ENCODE measurements at regions not wholly inside any gene's neighbourhood (a gene's known extent, or its start where the extent isn't known, plus 50 kb on each side); places are given as distances from the start of the nearest gene placed in this dataset.

DNA sequence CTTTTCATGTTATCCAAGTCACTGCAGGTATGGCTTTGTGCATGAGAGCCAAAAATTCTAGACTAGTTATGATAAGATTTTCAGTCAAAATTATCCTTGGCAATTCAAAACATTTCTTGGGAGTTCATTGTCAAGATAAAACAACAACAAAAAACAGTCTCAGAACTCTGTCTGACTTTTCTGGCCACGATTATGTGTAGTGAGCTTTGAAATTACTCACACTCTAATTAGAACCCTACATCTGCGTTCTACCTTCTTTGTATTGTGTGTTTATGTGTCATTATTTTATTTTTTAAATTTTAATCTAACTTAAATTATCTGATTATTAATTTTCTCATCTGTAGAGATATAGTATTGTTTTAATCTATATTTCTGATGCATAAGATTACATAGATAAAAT, 459.2 kb downstream of the FRK start:
- Histone ChIP-seq H3K4me2 (ENCODE audit: insufficient read depth, low read length) (no peak overlapping the region), H3K9ac (ENCODE audit: insufficient read depth in 1 of 2, low read depth in 2 of 2, low read length in 2 of 2) (no peak overlapping the region), H3K36me3 (ENCODE audit: control insufficient read depth, insufficient read depth, low read length) (no peaks in the 10 kb centered on the region), H3K79me2 (ENCODE audit: control insufficient read depth, insufficient read depth, low read length) (no peaks in the 10 kb centered on the region), H3K27ac (ENCODE audit: extremely low read depth, low read depth, low read length) (no peak overlapping the region), H3K9me1 (ENCODE audit: control insufficient read depth, insufficient read depth, low read length) (no peaks in the 10 kb centered on the region), H3K4me3 (no peak overlapping the region), H3K9me3 (replicated peaks; ENCODE audit: control insufficient read depth, insufficient read depth, low read depth, low read length) (no peaks in the 10 kb centered on the region), H2AFZ (ENCODE audit: low read depth, low read length) (no peak overlapping the region), H3K4me1 (replicated peaks in 1 of 2; ENCODE audit: control insufficient read depth in 2 of 2, insufficient read depth in 2 of 2, low read length in 2 of 2) (no peaks in the 10 kb centered on the region), H3K27me3 (ENCODE audit: control insufficient read depth in 2 of 2, insufficient read depth in 2 of 2, low read length in 2 of 2) (no peaks in the 10 kb centered on the region), H4K20me1 (replicated peaks; ENCODE audit: control insufficient read depth, insufficient read depth, low read length) (no peaks in the 10 kb centered on the region)
- FAIRE-seq (no peak), ATAC-seq (no peak), DNase-seq (ENCODE audit: extremely low read depth in 1 of 4, low spot score in 3 of 4) (no peak)
- ChIA-PET CTCF (ENCODE audit: low intra/inter-chr PET ratio) (no interaction called here), POLR2A (no interaction called here)
- 3% methylated on average over 2 of the region's 2 CpGs for WGBS (ENCODE audit: insufficient coverage, low coverage, missing lambda C conversion rate)
- in situ Hi-C loops (cut with MboI) = no loop called here
- intact Hi-C loops (cut with micrococcal nuclease) = no loop called here
- TF ChIP-seq OTX1 (CRISPR knock-in tag; IDR thresholded peaks at IDR 0.05) (no peak), KDM2B (CRISPR knock-in tag; IDR thresholded peaks at IDR 0.05) (no peak), CREB1 (IDR thresholded peaks at IDR 0.05) (no peak), CREB1 (CRISPR knock-in tag; IDR thresholded peaks at IDR 0.05) (no peak), HOXB6 (CRISPR knock-in tag; IDR thresholded peaks at IDR 0.05; ENCODE audit: borderline replicate concordance) (no peak), PHF20 (IDR thresholded peaks at IDR 0.05; ENCODE audit: partially characterized antibody) (no peak), DPF2 (IDR thresholded peaks at IDR 0.05) (no peak), ZNF23 (CRISPR knock-in tag; IDR thresholded peaks at IDR 0.05) (no peak), NFRKB (IDR thresholded peaks at IDR 0.05; ENCODE audit: low read depth) (no peak), KLF13 (tag; IDR thresholded peaks at IDR 0.05; ENCODE audit: borderline replicate concordance, low read depth) (no peak)
- TF ChIP-seq, protein P1, sequence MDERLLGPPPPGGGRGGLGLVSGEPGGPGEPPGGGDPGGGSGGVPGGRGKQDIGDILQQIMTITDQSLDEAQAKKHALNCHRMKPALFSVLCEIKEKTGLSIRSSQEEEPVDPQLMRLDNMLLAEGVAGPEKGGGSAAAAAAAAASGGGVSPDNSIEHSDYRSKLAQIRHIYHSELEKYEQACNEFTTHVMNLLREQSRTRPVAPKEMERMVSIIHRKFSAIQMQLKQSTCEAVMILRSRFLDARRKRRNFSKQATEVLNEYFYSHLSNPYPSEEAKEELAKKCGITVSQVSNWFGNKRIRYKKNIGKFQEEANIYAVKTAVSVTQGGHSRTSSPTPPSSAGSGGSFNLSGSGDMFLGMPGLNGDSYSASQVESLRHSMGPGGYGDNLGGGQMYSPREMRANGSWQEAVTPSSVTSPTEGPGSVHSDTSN (CRISPR knock-in tag; IDR thresholded peaks at IDR 0.05; ENCODE audit: low read depth) = no peak
- TF ChIP-seq, protein P1 (tag; conservative IDR thresholded peaks at IDR 0.05; ENCODE audit: low read depth) = no peak
- TF ChIP-seq, protein P2, sequence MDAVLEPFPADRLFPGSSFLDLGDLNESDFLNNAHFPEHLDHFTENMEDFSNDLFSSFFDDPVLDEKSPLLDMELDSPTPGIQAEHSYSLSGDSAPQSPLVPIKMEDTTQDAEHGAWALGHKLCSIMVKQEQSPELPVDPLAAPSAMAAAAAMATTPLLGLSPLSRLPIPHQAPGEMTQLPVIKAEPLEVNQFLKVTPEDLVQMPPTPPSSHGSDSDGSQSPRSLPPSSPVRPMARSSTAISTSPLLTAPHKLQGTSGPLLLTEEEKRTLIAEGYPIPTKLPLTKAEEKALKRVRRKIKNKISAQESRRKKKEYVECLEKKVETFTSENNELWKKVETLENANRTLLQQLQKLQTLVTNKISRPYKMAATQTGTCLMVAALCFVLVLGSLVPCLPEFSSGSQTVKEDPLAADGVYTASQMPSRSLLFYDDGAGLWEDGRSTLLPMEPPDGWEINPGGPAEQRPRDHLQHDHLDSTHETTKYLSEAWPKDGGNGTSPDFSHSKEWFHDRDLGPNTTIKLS (IDR thresholded peaks at IDR 0.05; ENCODE audit: borderline replicate concordance, low read depth) = no peak
- TF ChIP-seq, protein P3, sequence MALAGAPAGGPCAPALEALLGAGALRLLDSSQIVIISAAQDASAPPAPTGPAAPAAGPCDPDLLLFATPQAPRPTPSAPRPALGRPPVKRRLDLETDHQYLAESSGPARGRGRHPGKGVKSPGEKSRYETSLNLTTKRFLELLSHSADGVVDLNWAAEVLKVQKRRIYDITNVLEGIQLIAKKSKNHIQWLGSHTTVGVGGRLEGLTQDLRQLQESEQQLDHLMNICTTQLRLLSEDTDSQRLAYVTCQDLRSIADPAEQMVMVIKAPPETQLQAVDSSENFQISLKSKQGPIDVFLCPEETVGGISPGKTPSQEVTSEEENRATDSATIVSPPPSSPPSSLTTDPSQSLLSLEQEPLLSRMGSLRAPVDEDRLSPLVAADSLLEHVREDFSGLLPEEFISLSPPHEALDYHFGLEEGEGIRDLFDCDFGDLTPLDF (CRISPR knock-in tag; IDR thresholded peaks at IDR 0.05) = no peak
- BruUV-seq (replicated peaks) = no TSS peak

Measured in K562 (cell line).